GM23248 (cell line): ENCODE measurements at regions not wholly inside any gene's neighbourhood (a gene's known extent, or its start where the extent isn't known, plus 50 kb on each side); places are given as distances from the start of the nearest gene placed in this dataset.

Experiments used
- DNase-seq: peaks from one replicate; pipeline ENCODE4 v3.0.0-alpha.2; 2015
- H2AFZ ChIP-seq: fragments of 200-600 bp; sonication (generic); 2 replicates; pipeline ENCODE4 v1.6.1; 2016; ENCODE audit warnings: antibody characterized with exemption
- H3F3A ChIP-seq: fragments of 200-600 bp; sonication (generic); 2 replicates; pipeline ENCODE4 v1.6.1; 2016; ENCODE audit warnings: mild to moderate bottlenecking, antibody characterized with exemption, mixed run types; ENCODE audit not compliant: insufficient read depth
- H3K27ac ChIP-seq: fragments of 200-600 bp; sonication (generic); 2 replicates; pipeline ENCODE4 v1.5.1; 2016; ENCODE audit warnings: mild to moderate bottlenecking
- H3K27me3 ChIP-seq: fragments of 200-600 bp; sonication (generic); replicated peaks from 2 replicates; pipeline ENCODE4 v1.6.1; 2016; ENCODE audit warnings: mild to moderate bottlenecking; ENCODE audit not compliant: insufficient read depth
- H3K36me3 ChIP-seq: fragments of 200-600 bp; sonication (generic); 2 replicates; pipeline ENCODE4 v1.6.1; 2016; ENCODE audit warnings: low read depth, mild to moderate bottlenecking
- H3K4me1 ChIP-seq: fragments of 200-600 bp; sonication (generic); 2 replicates; pipeline ENCODE4 v1.6.1; 2016; ENCODE audit warnings: mild to moderate bottlenecking; ENCODE audit not compliant: insufficient read depth
- H3K4me2 ChIP-seq: fragments of 200-600 bp; sonication (generic); one replicate; pipeline ENCODE4 v1.6.1; 2016; ENCODE audit warnings: mild to moderate bottlenecking; ENCODE audit not compliant: unreplicated experiment
- H3K4me3 ChIP-seq: fragments of 200-600 bp; sonication (generic); 2 replicates; pipeline ENCODE4 v1.5.1; 2016; ENCODE audit warnings: mild to moderate bottlenecking
- H3K79me2 ChIP-seq: fragments of 200-600 bp; sonication (generic); 2 replicates; pipeline ENCODE4 v1.6.1; 2016; ENCODE audit warnings: mild to moderate bottlenecking; ENCODE audit not compliant: insufficient read depth
- H3K9ac ChIP-seq: fragments of 200-600 bp; sonication (generic); 2 replicates; pipeline ENCODE4 v1.6.1; 2016; ENCODE audit warnings: mild to moderate bottlenecking
- H3K9me2 ChIP-seq: fragments of 200-600 bp; sonication (generic); 2 replicates; pipeline ENCODE4 v1.6.1; 2016; ENCODE audit warnings: mixed run types, mild to moderate bottlenecking, moderate library complexity; ENCODE audit not compliant: insufficient read depth
- H3K9me3 ChIP-seq: fragments of 200-600 bp; sonication (generic); one replicate; pipeline ENCODE4 v1.6.1; 2017; ENCODE audit warnings: low read depth
- H4K20me1 ChIP-seq: fragments of 200-600 bp; sonication (generic); 2 replicates; pipeline ENCODE4 v1.6.0; 2016; ENCODE audit not compliant: insufficient read depth
- EZH2 ChIP-seq: fragments of 200-600 bp; sonication (generic); IDR thresholded peaks from 2 replicates; pipeline ENCODE4 v1.6.1; 2018; ENCODE audit warnings: antibody characterized with exemption, mild to moderate bottlenecking; ENCODE audit not compliant: insufficient read depth, poor library complexity, severe bottlenecking
- EZH2phosphoT487 ChIP-seq: fragments of 200-600 bp; sonication (generic); IDR thresholded peaks from 2 replicates; pipeline ENCODE4 v1.6.1; 2018; ENCODE audit warnings: antibody characterized with exemption, moderate library complexity, mild to moderate bottlenecking, low read depth; ENCODE audit not compliant: insufficient read depth
- WGBS, 2 experiments: methylation state at CpG; one replicate each; pipeline ENCODE4 v1.1.6; 2015 to 2017; ENCODE audit warnings: low lambda C conversion rate in 2 of 2, low coverage in 1 of 2; ENCODE audit errors: missing lambda C conversion rate in 2 of 2; 5-methylcytosine and 5-hydroxymethylcytosine counted together
- in situ Hi-C: fragments of 300-500 bp; cut with MboI; formaldehyde crosslinking; loops from 2 replicates; pipeline ENCODE4 v1.15.0; 2020

GRCh38 chr10:60707841-60708240 lies 70.4 kb upstream of the CDK1 start:
- Histone ChIP-seq H3F3A (no peaks in the 10 kb centered on the region), H2AFZ (no peak overlapping the region), H3K9me2 (no peaks in the 10 kb centered on the region), H3K36me3 (no peaks in the 10 kb centered on the region), H3K9ac (no peak overlapping the region), H3K4me3 (no peak overlapping the region), H3K79me2 (no peaks in the 10 kb centered on the region), H4K20me1 (no peaks in the 10 kb centered on the region), H3K4me1 (no peaks in the 10 kb centered on the region), H3K27me3 (peaks cover 21% of the 10 kb centered on the region; the same call in 1 of the 2 replicates), H3K9me3 (no peaks in the 10 kb centered on the region), H3K4me2 (no peak overlapping the region), H3K27ac (no peak overlapping the region)
- DNase-seq = no peak
- TF ChIP-seq EZH2 (no peak), EZH2phosphoT487 (no peak)
- WGBS, 2 experiments = 39 to 48% methylated on average over 4 of the region's 4 CpGs
- in situ Hi-C loops = no loop called here

- H3K79me2 ChIP-seq = no peaks in the 10 kb centered on the region
- H2AFZ ChIP-seq = no peak overlapping the region
- no peaks in the 10 kb centered on the region for H4K20me1 ChIP-seq
- H3K9me3 ChIP-seq = no peaks in the 10 kb centered on the region
- H3K9ac ChIP-seq = no peak overlapping the region
- 20 to 29% methylated on average over 1 of the region's 1 CpG for WGBS, 2 experiments
- in situ Hi-C loops = no loop called here
- no peaks in the 10 kb centered on the region for H3K9me2 ChIP-seq
- TF ChIP-seq EZH2 (no peak), EZH2phosphoT487 (no peak)
- H3K4me3 ChIP-seq = no peak overlapping the region
- H3K27me3 ChIP-seq = peaks cover 21% of the 10 kb centered on the region; the same call in 1 of the 2 replicates
- H3K4me2 ChIP-seq = no peak overlapping the region
- no peak overlapping the region for H3K27ac ChIP-seq
- no peaks in the 10 kb centered on the region for H3F3A ChIP-seq
- DNase-seq = no peak
- no peaks in the 10 kb centered on the region for H3K36me3 ChIP-seq
- no peaks in the 10 kb centered on the region for H3K4me1 ChIP-seq
These were observed 72.1 kb upstream of the CDK1 start for GRCh38 chr10:60706146-60706545.

- no peak for TF ChIP-seq EZH2
- no peak for TF ChIP-seq EZH2phosphoT487
- Histone ChIP-seq H4K20me1 (no peaks in the 10 kb centered on the region), H3K79me2 (no peaks in the 10 kb centered on the region), H3K4me3 (no peak overlapping the region), H3K36me3 (no peaks in the 10 kb centered on the region), H3F3A (no peaks in the 10 kb centered on the region), H3K4me1 (no peaks in the 10 kb centered on the region), H3K4me2 (no peak overlapping the region), H3K9me2 (no peaks in the 10 kb centered on the region), H3K9ac (no peak overlapping the region), H3K9me3 (no peaks in the 10 kb centered on the region), H3K27me3 (peaks cover 21% of the 10 kb centered on the region; the same call in 1 of the 2 replicates), H3K27ac (no peak overlapping the region), H2AFZ (no peak overlapping the region)
- 7 to 19% methylated on average over 1 of the region's 1 CpG for WGBS, 2 experiments
- in situ Hi-C loops = no loop called here
- DNase-seq = no peak
These were observed 72.9 kb upstream of the CDK1 start for GRCh38 chr10:60705376-60705775.

GRCh38 chr10:60704471-60704870 lies 73.8 kb upstream of the CDK1 start:
- Histone ChIP-seq H3K27ac (no peak overlapping the region), H3K9me2 (no peaks in the 10 kb centered on the region), H3K9ac (no peak overlapping the region), H3K4me3 (no peak overlapping the region), H2AFZ (no peak overlapping the region), H4K20me1 (no peaks in the 10 kb centered on the region), H3K9me3 (no peaks in the 10 kb centered on the region), H3K36me3 (no peaks in the 10 kb centered on the region), H3F3A (no peaks in the 10 kb centered on the region), H3K4me1 (no peaks in the 10 kb centered on the region), H3K79me2 (no peaks in the 10 kb centered on the region), H3K27me3 (peaks cover 21% of the 10 kb centered on the region; the same call in 1 of the 2 replicates), H3K4me2 (no peak overlapping the region)
- WGBS, 2 experiments = 13 to 24% methylated on average over 3 of the region's 3 CpGs
- DNase-seq = no peak
- in situ Hi-C loops = no loop called here
- TF ChIP-seq EZH2phosphoT487 = no peak
- TF ChIP-seq EZH2 = no peak
